Astrocyte of the spinal cord (primary cell): ENCODE measurements at regions not wholly inside any gene's neighbourhood (a gene's known extent, or its start where the extent isn't known, plus 50 kb on each side); places are given as distances from the start of the nearest gene placed in this dataset.

Experiments
- DNase-seq: peaks from one replicate; pipeline ENCODE4 v3.0.0; 2011; ENCODE audit warnings: low read depth, low spot score
- H3K4me3 ChIP-seq: 2 replicates; pipeline ENCODE4 v1.5.1; 2011; ENCODE audit warnings: low read depth, mild to moderate bottlenecking, low read length, moderate library complexity
- in situ Hi-C: cut with HindIII; loops from 2 replicates; pipeline ENCODE4 v1.10.0; 2017; ENCODE audit warnings: low sequenced_read_pairs
- TF ChIP-seq, protein P1 (sequence below): IDR thresholded peaks from 2 replicates; pipeline ENCODE4 v1.5.1; 2012; ENCODE audit warnings: low read depth, mild to moderate bottlenecking, low read length, inconsistent platforms

DNA sequence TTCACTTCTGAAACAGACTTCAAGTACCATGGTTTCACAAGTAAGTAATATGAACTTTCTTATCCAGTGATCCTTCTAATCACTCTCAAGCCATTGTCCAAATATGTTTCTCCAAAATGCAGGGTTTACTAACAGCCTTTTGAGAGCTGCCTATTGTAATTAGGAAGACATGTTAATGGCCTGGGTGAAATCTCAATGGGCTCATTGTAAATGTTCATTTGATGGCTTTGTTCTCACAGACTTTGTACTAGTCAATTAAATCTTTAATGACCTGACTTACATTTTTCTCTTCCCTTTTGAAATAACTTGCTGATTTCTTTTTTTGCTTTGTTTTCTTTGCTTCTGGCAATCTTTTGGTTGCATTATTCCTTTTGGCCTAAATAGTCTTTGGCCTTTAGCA lies 444.8 kb downstream of the LIG4 start:
- TF ChIP-seq, protein P1, sequence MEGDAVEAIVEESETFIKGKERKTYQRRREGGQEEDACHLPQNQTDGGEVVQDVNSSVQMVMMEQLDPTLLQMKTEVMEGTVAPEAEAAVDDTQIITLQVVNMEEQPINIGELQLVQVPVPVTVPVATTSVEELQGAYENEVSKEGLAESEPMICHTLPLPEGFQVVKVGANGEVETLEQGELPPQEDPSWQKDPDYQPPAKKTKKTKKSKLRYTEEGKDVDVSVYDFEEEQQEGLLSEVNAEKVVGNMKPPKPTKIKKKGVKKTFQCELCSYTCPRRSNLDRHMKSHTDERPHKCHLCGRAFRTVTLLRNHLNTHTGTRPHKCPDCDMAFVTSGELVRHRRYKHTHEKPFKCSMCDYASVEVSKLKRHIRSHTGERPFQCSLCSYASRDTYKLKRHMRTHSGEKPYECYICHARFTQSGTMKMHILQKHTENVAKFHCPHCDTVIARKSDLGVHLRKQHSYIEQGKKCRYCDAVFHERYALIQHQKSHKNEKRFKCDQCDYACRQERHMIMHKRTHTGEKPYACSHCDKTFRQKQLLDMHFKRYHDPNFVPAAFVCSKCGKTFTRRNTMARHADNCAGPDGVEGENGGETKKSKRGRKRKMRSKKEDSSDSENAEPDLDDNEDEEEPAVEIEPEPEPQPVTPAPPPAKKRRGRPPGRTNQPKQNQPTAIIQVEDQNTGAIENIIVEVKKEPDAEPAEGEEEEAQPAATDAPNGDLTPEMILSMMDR = no peak
- no peak for DNase-seq
- in situ Hi-C loops = no loop called here
- H3K4me3 ChIP-seq = no peak overlapping the region

DNA sequence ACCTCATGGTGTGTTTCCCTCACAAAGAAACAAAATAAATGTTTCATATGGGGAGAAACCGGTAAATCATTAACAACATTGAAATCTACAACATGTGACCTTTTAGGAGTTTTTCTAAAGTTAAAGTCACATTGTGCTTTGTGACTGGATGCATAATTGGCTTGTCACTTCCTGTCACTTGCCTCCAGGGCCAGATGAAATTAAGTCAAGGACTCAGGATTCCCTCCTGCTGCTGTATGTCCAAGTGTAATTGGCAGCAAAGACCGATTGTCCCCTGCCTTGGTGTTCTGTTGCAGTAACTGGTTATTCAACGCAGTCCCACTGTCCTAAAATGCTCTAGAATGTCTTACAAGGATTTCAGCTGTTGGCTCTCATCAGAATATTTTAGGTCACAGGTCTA lies 448.2 kb downstream of the LIG4 start:
- in situ Hi-C loops = no loop called here
- DNase-seq = no peak
- no peak overlapping the region for H3K4me3 ChIP-seq
- TF ChIP-seq, protein P1 = no peak

DNA sequence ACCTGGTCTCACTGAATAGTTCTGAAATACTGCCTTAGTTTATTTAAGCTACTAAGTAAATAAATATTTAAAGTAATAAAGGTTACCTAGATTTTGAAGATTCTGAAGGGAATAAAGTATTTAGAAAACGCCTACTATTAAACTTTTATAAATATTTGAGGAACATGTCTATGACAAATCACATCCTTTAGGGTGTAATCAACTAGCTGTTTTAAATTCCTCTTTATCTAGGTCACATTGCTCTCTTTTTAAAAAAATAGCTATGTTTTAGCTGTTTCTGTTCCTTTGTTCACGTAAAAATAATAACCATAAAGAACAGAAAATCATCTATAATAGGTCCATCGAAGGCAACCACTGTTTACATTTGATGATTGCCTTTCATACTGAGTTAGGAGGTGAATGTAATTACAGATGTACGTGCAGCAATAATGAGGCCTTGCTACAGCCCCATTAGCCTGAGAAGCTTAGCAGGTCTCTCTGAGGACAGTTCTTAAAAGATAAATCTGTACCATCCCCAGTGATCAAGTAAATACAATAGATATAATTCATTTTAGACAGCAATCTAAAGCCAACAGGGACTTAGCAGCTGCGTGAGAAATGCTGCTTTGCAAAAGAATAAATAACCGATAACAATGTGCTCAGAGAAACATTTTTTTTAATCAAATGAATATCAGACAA lies 449.5 kb downstream of the LIG4 start:
- peak; percentile 27 for DNase-seq
- in situ Hi-C loops = no loop called here
- TF ChIP-seq, protein P1 = no peak
- H3K4me3 ChIP-seq = no peak overlapping the region

DNA sequence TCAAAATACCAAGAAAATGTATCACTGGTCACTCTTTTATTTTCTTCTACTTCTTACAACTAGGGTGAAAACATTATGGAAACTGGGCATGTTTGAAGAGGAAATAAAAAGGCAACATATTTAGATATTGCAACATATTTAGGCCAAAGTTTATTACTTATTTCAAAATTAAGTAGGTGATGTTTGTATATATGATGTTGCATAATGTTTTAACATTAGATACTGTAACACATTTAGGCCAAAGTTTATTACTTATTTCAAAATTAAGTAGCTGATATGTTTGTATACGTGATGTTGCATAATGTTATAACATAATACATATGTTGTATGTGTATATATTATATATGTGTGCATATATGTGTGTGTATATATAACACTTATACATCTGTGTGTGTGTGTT lies 451.3 kb downstream of the LIG4 start:
- no peak for DNase-seq
- in situ Hi-C loops = no loop called here
- H3K4me3 ChIP-seq = no peak overlapping the region
- TF ChIP-seq, protein P1 = no peak

DNA sequence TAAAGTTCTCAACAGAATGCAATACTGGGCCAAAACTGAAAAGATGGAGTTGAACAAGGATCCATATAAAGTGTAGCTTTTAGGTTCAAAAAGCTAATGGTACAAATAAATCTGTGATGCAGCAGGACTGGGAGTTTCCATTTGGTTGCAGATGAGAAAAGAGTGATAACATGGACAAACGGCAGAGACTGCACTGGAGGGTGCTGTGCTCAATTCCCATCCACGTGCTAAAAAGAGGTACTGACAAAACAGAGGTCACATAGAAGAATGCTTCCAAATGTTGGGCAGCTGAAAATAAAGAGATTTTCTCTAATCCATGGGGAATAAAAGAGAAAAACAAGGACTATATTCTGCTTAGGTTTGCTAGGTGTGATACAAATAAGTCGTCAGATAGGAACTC lies 461.6 kb downstream of the LIG4 start:
- in situ Hi-C loops = no loop called here
- TF ChIP-seq, protein P1 = no peak

DNA sequence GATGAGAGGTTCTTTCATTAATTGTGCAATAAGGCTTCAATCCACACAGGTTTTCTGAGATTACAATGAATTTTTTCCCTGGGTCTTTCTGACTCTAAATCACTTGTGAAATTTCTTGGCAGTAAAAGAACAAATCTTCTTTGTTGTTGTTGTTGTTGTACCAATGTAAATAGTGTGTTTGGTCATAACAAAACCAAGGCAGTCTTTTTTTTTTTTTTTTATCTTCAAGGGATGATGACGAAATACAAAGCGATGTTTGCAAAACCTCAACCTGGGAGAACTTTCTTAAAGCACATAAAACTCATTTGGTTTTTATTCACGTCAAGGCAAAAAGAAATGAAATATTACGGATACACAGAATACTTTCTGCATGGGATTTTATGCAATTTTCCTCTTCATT lies 462.0 kb downstream of the LIG4 start:
- TF ChIP-seq, protein P1 = no peak
- DNase-seq = no peak
- no peak overlapping the region for H3K4me3 ChIP-seq
- in situ Hi-C loops = no loop called here

More for the DNA sequence above, 461.6 kb downstream of the LIG4 start:
- no peak overlapping the region for H3K4me3 ChIP-seq
- no peak for DNase-seq
